ENCODE measurements at regions not wholly inside any gene's neighbourhood (a gene's known extent, or its start where the extent isn't known, plus 50 kb on each side); places are given as distances from the start of the nearest gene placed in this dataset.

DNA sequence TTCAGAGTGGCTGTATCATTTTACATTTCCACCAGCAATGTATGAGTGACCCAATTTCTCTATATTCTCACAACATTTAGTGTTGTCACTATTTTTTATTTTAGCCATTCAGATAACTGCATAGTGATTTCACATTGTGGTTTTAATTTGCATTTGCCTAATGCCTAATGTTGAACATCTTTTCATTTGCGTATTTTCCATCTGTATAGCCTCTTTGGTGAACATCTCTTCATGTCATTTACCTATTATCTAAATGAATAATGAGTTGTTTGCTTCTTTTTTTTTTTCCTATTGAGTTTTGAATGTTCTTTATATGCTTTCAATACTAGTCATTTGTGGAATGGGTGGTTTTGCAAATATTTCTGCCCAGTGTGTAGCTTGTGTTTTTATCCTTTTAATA is 120.9 kb upstream of the CPHXL start:
- TF ChIP-seq EZH2 (IDR thresholded peaks at IDR 0.05; ENCODE audit: borderline replicate concordance) = no peak
- TF ChIP-seq, protein P1, sequence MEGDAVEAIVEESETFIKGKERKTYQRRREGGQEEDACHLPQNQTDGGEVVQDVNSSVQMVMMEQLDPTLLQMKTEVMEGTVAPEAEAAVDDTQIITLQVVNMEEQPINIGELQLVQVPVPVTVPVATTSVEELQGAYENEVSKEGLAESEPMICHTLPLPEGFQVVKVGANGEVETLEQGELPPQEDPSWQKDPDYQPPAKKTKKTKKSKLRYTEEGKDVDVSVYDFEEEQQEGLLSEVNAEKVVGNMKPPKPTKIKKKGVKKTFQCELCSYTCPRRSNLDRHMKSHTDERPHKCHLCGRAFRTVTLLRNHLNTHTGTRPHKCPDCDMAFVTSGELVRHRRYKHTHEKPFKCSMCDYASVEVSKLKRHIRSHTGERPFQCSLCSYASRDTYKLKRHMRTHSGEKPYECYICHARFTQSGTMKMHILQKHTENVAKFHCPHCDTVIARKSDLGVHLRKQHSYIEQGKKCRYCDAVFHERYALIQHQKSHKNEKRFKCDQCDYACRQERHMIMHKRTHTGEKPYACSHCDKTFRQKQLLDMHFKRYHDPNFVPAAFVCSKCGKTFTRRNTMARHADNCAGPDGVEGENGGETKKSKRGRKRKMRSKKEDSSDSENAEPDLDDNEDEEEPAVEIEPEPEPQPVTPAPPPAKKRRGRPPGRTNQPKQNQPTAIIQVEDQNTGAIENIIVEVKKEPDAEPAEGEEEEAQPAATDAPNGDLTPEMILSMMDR (IDR thresholded peaks at IDR 0.05; ENCODE audit: poor library complexity) = no peak

All from hepatocyte (in vitro differentiated cells).